Colonic mucosa (tissue), 4 donors: ENCODE measurements at regions not wholly inside any gene's neighbourhood (a gene's known extent, or its start where the extent isn't known, plus 50 kb on each side); places are given as distances from the start of the nearest gene placed in this dataset.

Experiments used
- DNase-seq: peaks from one replicate; pipeline ENCODE4 v3.0.0-alpha.2; 2020
- H3K27ac ChIP-seq: fragments of 200-600 bp; one replicate; pipeline ENCODE4 v1.8.0; 2021
- H3K27me3 ChIP-seq: fragments of 200-600 bp; one replicate; pipeline ENCODE4 v1.8.0; 2021
- H3K36me3 ChIP-seq: fragments of 200-600 bp; one replicate; pipeline ENCODE4 v1.8.0; 2021
- H3K4me1 ChIP-seq: fragments of 200-600 bp; one replicate; pipeline ENCODE4 v1.8.0; 2021; ENCODE audit warnings: mild to moderate bottlenecking
- H3K4me3 ChIP-seq: fragments of 200-600 bp; one replicate; pipeline ENCODE4 v1.8.0; 2021
- H3K9ac ChIP-seq, 2 donors: one replicate each; pipeline ENCODE4 v1.7.0; 2013; ENCODE audit warnings: control low read depth in 2 of 2, low read depth in 2 of 2, low read length in 2 of 2
- H3K9me3 ChIP-seq: fragments of 200-600 bp; one replicate; pipeline ENCODE4 v1.8.0; 2021
- CTCF ChIP-seq: fragments of 200-600 bp; IDR thresholded peaks from one replicate; pipeline ENCODE4 v1.8.0; 2022; ENCODE audit warnings: antibody characterized with exemption, mild to moderate bottlenecking
- intact Hi-C: fragments of 100-400 bp; cut with DNase I; formaldehyde crosslinking; loops from one replicate; pipeline ENCODE4 v1.14.1; 2022
- donor health status: healthy.
- donor health status: DM: no; HTN: no; CAD: no.
- donor health status: DM: no; HTN: no; CAD: no.

DNA sequence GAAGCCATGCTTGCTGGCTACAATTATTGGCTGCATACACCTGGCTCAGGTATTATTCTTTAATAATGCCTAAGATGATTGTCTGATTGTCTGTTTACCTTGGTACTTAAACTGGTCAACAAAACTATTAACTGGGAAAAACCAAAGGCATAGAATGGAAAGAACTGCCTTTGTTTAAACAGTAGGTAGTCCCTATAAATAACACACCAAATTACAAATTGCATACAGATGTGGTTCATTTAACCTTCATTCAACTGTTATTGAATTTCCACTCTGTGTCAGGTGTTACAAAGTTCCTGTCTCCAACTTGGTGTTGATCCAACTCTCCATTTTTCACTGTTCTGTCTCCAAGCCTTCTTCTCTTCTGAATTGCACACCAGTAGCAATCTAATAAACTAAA, 79.8 kb upstream of the FSCB start:
- Histone ChIP-seq H3K36me3 (no peaks in the 10 kb centered on the region), H3K27me3 (no peaks in the 10 kb centered on the region), H3K9ac (no peak overlapping the region), H3K4me1 (no peaks in the 10 kb centered on the region), H3K9me3 (no peaks in the 10 kb centered on the region), H3K4me3 (no peak overlapping the region), H3K27ac (no peak overlapping the region)
- TF ChIP-seq CTCF: no peak
- no peak for DNase-seq
- intact Hi-C loops: no loop called here

GRCh38 chr14:44576356-44576755, 69.3 kb upstream of the FSCB start:
- no peaks in the 10 kb centered on the region for H3K4me1 ChIP-seq
- intact Hi-C loops: no loop called here
- DNase-seq: no peak
- no peak overlapping the region for H3K27ac ChIP-seq
- H3K9ac ChIP-seq: no peak overlapping the region
- H3K9me3 ChIP-seq: no peaks in the 10 kb centered on the region
- H3K4me3 ChIP-seq: no peak overlapping the region
- no peaks in the 10 kb centered on the region for H3K36me3 ChIP-seq
- H3K27me3 ChIP-seq: no peaks in the 10 kb centered on the region
- TF ChIP-seq CTCF: no peak

DNA sequence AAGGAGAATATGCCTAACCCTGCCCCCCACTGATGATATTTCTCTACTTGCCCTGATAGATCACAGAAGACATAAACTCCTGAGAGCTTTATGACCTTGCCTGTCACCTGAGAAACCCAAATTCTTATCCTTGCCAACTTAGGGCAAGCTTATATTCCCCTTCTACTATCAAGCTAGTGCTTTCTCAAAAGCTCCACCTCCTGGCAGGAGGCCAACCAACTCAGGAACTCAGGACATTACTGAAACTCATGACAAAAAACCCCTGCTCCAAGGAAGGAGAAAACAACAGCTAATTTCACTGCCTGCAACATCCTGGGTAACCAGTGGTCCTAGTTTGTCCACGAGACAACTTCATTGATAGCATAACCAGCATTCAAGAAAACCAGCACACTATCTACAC, 60.9 kb upstream of the FSCB start:
- intact Hi-C loops: no loop called here
- H3K27ac ChIP-seq: no peak overlapping the region
- no peaks in the 10 kb centered on the region for H3K27me3 ChIP-seq
- no peaks in the 10 kb centered on the region for H3K9me3 ChIP-seq
- no peaks in the 10 kb centered on the region for H3K36me3 ChIP-seq
- H3K4me1 ChIP-seq: no peaks in the 10 kb centered on the region
- H3K9ac ChIP-seq: no peak overlapping the region
- no peak for DNase-seq
- H3K4me3 ChIP-seq: no peak overlapping the region
- no peak for TF ChIP-seq CTCF

GRCh38 chr14:44565968-44566367, 58.9 kb upstream of the FSCB start:
- no peak overlapping the region for H3K9ac ChIP-seq
- H3K36me3 ChIP-seq: no peaks in the 10 kb centered on the region
- H3K27ac ChIP-seq: no peak overlapping the region
- no peaks in the 10 kb centered on the region for H3K9me3 ChIP-seq
- intact Hi-C loops: no loop called here
- H3K4me3 ChIP-seq: no peak overlapping the region
- no peaks in the 10 kb centered on the region for H3K4me1 ChIP-seq
- DNase-seq: no peak
- TF ChIP-seq CTCF: no peak
- no peaks in the 10 kb centered on the region for H3K27me3 ChIP-seq

GRCh38 chr14:44564908-44565307, 57.8 kb upstream of the FSCB start:
- intact Hi-C loops: no loop called here
- no peaks in the 10 kb centered on the region for H3K9me3 ChIP-seq
- DNase-seq: no peak
- no peaks in the 10 kb centered on the region for H3K27me3 ChIP-seq
- H3K27ac ChIP-seq: no peak overlapping the region
- no peak overlapping the region for H3K9ac ChIP-seq
- no peak for TF ChIP-seq CTCF
- no peak overlapping the region for H3K4me3 ChIP-seq
- no peaks in the 10 kb centered on the region for H3K4me1 ChIP-seq
- no peaks in the 10 kb centered on the region for H3K36me3 ChIP-seq
